H7 (cell line): ENCODE measurements at regions not wholly inside any gene's neighbourhood (a gene's known extent, or its start where the extent isn't known, plus 50 kb on each side); places are given as distances from the start of the nearest gene placed in this dataset.

Experiments
- DNase-seq: peaks from one replicate; pipeline ENCODE4 v3.0.0; 2012
- H3K27me3 ChIP-seq: 2 replicates; pipeline ENCODE4 v1.6.0; 2011; ENCODE audit warnings: mild to moderate bottlenecking, low read length; ENCODE audit not compliant: control insufficient read depth, insufficient read depth
- H3K36me3 ChIP-seq: replicated peaks from 2 replicates; pipeline ENCODE4 v1.5.1; 2011; ENCODE audit warnings: low read length; ENCODE audit not compliant: control insufficient read depth, insufficient read depth
- H3K4me3 ChIP-seq: 2 replicates; pipeline ENCODE4 v1.5.1; 2011; ENCODE audit warnings: low read depth, mild to moderate bottlenecking, control low read depth, low read length, moderate library complexity; ENCODE audit not compliant: insufficient read depth

DNA sequence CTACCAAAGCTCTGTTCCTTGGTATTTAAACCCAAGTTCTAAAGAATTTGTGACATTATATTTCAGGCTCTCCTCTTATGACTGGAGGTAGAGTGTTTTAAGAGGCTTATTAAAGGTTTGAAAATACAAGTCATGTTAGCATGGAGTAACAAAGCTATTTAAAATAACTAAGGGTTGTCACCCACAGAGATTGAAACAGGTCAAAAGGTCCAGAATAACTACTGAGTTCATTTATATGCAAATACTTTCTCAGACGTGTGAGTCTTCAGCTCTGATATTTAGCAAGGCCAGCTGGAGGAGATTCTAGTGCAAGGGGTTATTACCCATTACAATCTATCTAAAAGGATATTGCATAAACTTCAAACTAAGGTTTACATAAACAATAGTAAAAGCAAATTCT, 1538.8 kb upstream of the CDH8 start:
- Histone ChIP-seq H3K27me3 (no peaks in the 10 kb centered on the region), H3K36me3 (no peaks in the 10 kb centered on the region), H3K4me3 (no peak overlapping the region)
- DNase-seq = peak; percentile 0

DNA sequence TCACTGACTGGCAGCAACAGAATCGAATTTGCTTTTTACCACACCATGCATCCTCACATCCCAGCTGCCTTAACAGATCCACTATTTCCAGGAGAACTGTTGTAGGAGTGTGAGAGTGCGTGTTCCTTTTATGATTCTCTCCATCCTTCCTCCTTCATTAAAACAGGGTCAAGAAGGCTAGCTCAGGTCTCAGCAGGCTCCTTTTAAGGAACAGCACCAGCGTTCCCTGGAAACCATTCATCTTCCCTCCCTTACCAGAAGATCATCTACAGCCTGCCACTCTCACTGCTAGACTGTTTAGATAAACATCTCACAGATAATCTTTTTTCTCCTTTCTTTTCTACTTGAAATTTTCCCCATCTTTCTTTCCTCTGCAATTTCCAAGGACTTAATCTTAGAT, 1531.9 kb upstream of the CDH8 start:
- Histone ChIP-seq H3K36me3 (no peaks in the 10 kb centered on the region), H3K27me3 (no peaks in the 10 kb centered on the region), H3K4me3 (no peak overlapping the region)
- no peak for DNase-seq

DNA sequence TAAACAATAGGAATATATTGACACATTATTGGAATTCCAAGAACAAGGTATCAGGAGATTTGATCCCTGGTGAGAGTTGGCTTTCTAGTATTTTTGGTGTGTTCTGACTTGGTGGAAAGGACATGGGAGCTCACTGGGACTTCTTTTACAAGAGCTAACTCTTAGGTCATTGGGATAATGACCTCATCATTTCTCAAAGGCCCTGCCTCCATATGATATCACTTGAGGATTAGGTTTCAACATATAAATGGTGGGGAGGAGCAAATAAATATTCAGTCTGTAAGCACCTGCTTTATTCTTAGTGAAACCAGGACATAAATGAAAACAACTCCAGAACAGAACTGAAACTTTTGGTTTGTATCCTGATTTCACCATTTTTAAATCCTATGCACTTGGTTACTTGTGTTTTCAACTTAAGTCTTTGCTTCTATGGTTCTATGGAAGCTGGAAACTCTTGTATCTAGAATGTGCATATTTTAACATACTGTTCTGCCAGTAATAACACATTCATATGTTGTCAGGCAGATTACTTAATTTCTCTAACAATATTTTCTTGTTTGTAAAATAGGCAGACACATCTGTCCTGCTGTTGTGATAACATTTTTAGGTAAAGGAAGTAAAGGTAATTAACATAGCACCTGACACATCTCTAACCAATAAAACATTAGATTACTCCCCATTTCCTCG, 1527.7 kb upstream of the CDH8 start:
- Histone ChIP-seq H3K27me3 (no peaks in the 10 kb centered on the region), H3K36me3 (no peaks in the 10 kb centered on the region)
- DNase-seq = no peak

GRCh38 chr16:63553980-63554379, 1517.7 kb upstream of the CDH8 start:
- Histone ChIP-seq H3K27me3 (no peaks in the 10 kb centered on the region), H3K36me3 (no peaks in the 10 kb centered on the region), H3K4me3 (no peak overlapping the region)
- no peak for DNase-seq

More for the DNA sequence above, 1527.7 kb upstream of the CDH8 start:
- no peak overlapping the region for H3K4me3 ChIP-seq

DNA sequence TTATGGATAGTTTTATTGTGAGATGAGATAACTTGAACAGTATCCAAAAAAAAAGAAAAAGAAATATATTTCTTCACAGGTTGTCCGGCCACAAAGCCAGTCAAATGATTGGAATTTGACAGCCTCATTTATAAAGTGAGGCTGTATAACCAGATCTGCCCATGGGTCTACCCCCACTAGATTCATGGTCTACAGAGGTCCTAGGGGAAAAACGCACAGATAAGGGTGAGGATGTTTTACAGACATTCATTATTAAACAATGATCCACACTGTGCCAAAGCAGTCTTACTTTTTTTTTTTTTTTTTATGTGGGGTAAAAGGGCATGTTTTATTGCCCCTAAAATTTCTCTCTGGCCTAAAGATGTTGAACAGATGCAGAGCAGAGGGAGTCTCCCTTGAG, 1503.0 kb upstream of the CDH8 start:
- H3K4me3 ChIP-seq = no peak overlapping the region
- H3K36me3 ChIP-seq = no peaks in the 10 kb centered on the region
- no peaks in the 10 kb centered on the region for H3K27me3 ChIP-seq
- no peak for DNase-seq

DNA sequence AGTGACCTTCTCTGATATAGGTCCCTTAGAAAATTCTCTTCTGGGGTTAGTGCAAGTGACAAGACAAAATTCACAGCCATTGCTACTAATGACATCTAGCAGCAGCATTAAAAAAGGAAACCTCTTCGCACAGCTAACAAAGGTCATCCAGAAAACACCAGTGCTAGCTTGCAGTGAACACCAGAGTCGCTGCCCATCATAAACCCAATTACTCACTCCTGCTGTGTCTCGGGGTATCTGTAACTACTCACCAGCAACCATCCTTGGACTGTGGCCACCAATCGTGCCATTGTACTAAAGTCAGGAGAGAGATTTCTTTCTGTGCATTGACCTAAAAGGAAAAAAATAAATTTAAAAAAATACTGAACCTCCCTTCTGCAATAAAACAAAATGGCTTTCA, 1494.7 kb upstream of the CDH8 start:
- Histone ChIP-seq H3K27me3 (no peaks in the 10 kb centered on the region), H3K36me3 (no peaks in the 10 kb centered on the region), H3K4me3 (no peak overlapping the region)
- DNase-seq = no peak

DNA sequence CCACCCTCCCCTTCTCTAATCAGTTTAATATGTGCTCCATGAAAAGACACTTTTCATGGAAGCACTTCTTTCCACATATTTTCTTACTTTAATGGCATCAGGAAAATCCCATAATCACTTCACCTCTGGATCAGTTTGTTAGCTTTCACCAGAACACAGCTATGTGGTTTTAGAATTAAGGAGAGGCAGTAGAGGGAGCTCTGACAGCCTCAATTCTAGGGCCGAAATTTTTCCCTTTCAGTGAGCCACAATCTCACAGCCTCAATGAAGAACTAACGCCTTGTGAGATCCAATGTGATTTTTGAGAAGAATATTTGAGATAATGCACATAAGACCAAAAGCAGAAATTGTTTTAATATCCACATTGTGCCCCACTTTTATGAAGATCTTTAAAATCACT, 1494.0 kb upstream of the CDH8 start:
- Histone ChIP-seq H3K36me3 (no peaks in the 10 kb centered on the region), H3K4me3 (no peak overlapping the region)
- peak; percentile 2 for DNase-seq

DNA sequence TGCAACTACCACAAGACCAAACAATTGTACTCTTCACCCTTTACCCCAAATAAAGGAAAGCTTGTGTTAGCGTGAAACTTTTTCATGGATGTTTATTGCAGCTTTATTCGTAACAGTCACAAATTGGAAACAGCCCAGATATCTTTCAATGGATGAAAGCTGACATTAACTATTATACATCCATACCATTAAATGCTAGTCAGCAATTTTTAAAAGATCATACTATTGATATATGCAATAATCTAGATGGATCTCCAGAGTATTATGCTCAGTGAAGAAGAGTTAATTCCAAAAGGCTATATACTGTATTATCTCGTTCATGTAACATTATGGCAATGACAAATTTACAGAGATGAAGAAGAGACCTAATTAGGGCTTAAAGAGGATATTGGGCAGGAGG, 1491.2 kb upstream of the CDH8 start:
- Histone ChIP-seq H3K4me3 (no peak overlapping the region), H3K36me3 (no peaks in the 10 kb centered on the region), H3K27me3 (no peaks in the 10 kb centered on the region)
- no peak for DNase-seq

More for the DNA sequence above, 1494.0 kb upstream of the CDH8 start:
- H3K27me3 ChIP-seq = no peaks in the 10 kb centered on the region

DNA sequence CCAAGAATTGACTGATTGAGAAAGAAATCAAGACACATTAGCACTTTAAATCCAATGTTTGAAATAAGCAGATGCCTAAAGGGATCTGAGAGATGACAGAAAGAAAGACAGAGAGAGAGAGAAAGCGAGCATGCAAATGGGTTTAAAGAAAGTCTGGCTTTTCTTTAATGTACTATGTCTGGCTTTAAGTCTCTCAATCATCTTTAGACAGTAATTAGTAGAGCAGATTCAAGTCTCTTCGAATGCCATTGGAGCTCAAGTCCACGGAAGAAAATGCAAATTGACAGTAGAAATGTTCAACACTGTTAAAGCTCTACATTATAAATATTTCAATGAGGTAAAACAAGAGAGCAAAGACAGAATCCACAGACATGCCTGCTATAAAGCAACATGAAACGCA, 1480.2 kb upstream of the CDH8 start:
- Histone ChIP-seq H3K36me3 (no peaks in the 10 kb centered on the region), H3K27me3 (no peaks in the 10 kb centered on the region), H3K4me3 (no peak overlapping the region)
- DNase-seq = no peak

DNA sequence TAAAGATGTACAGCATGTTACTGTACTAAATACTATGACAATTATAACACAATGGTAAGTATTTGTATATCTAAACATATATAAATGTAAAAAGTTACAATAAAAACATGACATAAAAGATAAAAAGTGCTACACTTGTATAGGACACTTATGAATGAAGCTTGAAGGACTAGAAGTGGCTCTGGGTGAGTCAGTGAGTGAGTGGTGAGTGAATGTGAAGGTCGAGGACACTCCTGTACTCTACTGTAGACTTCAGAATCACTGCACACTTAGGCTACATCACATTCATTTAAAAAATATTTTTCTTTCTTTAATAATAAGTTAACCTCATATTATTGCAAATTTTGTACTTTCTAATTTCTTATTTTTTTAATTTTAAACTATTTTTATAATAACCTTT, 1476.7 kb upstream of the CDH8 start:
- DNase-seq = no peak
- no peaks in the 10 kb centered on the region for H3K36me3 ChIP-seq
- no peak overlapping the region for H3K4me3 ChIP-seq
- no peaks in the 10 kb centered on the region for H3K27me3 ChIP-seq

GRCh38 chr16:63497408-63497807, 1461.2 kb upstream of the CDH8 start:
- no peak overlapping the region for H3K4me3 ChIP-seq
- DNase-seq = no peak
- no peaks in the 10 kb centered on the region for H3K27me3 ChIP-seq
- H3K36me3 ChIP-seq = no peaks in the 10 kb centered on the region

DNA sequence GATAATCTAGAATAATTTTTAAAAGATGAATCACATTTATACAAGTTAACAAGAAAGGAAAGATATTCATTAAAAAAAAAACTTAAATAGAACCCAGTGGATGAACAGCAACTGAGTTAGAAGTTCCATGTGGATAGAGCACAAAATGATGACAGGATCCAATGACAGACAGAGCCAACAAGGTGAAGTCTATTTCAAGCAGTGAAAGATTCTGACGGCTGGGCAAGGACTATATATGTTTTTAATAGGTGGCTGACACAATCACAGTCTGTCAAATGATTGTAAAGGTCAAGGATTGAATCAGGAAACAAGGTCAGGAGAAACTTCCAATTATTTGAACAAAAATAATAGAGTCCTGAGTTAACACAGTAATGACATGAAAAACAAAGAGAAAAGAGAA, 1460.0 kb upstream of the CDH8 start:
- H3K36me3 ChIP-seq = no peaks in the 10 kb centered on the region

GRCh38 chr16:63488955-63489354, 1452.7 kb upstream of the CDH8 start:
- no peaks in the 10 kb centered on the region for H3K27me3 ChIP-seq
- no peaks in the 10 kb centered on the region for H3K36me3 ChIP-seq
- DNase-seq = no peak
- H3K4me3 ChIP-seq = no peak overlapping the region

More for the DNA sequence above, 1460.0 kb upstream of the CDH8 start:
- DNase-seq = no peak
- Histone ChIP-seq H3K27me3 (no peaks in the 10 kb centered on the region), H3K4me3 (no peak overlapping the region)

DNA sequence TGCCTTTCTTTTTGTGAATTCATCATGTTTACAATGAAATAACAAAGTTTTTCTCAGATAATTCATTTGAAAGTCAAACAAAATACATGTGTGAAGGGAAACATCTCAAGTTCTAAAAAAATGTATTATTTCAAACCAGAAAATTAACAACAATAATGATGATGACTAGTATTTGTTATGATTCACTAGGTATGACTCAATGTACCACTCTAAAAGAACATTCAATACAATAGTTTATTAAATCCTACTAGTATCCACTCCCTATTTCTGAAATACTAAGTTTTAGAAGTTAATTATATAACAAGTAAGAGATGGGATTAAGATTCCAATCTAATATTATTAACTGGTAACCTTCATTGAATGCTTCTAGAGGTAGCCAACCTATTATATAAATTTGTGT, 1444.8 kb upstream of the CDH8 start:
- Histone ChIP-seq H3K27me3 (no peaks in the 10 kb centered on the region), H3K36me3 (no peaks in the 10 kb centered on the region), H3K4me3 (no peak overlapping the region)
- no peak for DNase-seq

- Histone ChIP-seq H3K4me3 (no peak overlapping the region), H3K36me3 (no peaks in the 10 kb centered on the region), H3K27me3 (no peaks in the 10 kb centered on the region)
- no peak for DNase-seq
Observed at GRCh38 chr16:63473725-63474124, 1437.5 kb upstream of the CDH8 start.

DNA sequence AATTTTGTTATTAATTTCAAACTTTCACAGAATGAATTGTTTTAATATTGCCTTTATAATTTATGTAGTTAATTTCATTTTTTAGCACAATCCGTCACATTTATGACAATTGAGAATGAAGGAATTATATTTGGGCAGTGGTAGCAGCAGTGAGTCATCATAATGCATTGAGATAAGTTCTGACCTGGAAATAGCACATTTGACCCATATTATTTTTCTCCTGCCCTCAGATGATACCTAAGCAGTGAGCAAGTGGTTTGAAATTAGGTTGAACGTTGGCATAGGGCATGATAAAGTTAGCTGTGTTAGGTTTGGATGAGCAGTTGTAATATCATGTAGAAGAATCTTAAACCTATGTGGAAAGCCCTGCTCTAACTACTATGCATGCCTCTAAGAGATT, 1431.3 kb upstream of the CDH8 start:
- no peak for DNase-seq
- no peaks in the 10 kb centered on the region for H3K36me3 ChIP-seq
- no peak overlapping the region for H3K4me3 ChIP-seq
- H3K27me3 ChIP-seq = no peaks in the 10 kb centered on the region
